WERI-Rb-1 (cell line): ENCODE measurements at regions not wholly inside any gene's neighbourhood (a gene's known extent, or its start where the extent isn't known, plus 50 kb on each side); places are given as distances from the start of the nearest gene placed in this dataset.

Experiments used
- DNase-seq: peaks from one replicate; pipeline ENCODE4 v3.0.0-alpha.2; 2020
- H3K27ac ChIP-seq: fragments of 250-450 bp; sonication (Bioruptor Pico); 2 replicates; pipeline ENCODE4 v1.5.1; 2020; ENCODE audit warnings: mild to moderate bottlenecking, moderate library complexity
- H3K27me3 ChIP-seq: fragments of 250-450 bp; sonication (Bioruptor Pico); 2 replicates; pipeline ENCODE4 v1.5.1; 2021; ENCODE audit warnings: mild to moderate bottlenecking, low read depth, moderate library complexity; ENCODE audit not compliant: insufficient read depth, severe bottlenecking
- H3K36me3 ChIP-seq: fragments of 250-450 bp; sonication (Bioruptor Pico); 2 replicates; pipeline ENCODE4 v1.5.1; 2020; ENCODE audit warnings: mild to moderate bottlenecking, moderate library complexity
- H3K4me3 ChIP-seq: 2 replicates; pipeline ENCODE4 v1.5.1; 2011; ENCODE audit warnings: low read depth, mild to moderate bottlenecking, control low read depth, low read length
- H3K9me3 ChIP-seq: fragments of 250-450 bp; sonication (Bioruptor Pico); 2 replicates; pipeline ENCODE4 v1.5.1; 2021; ENCODE audit warnings: mild to moderate bottlenecking, moderate library complexity; ENCODE audit not compliant: severe bottlenecking
- TF ChIP-seq, protein P1 (sequence below): IDR thresholded peaks from 2 replicates; pipeline ENCODE4 v1.5.1; 2011; ENCODE audit warnings: low read depth, mild to moderate bottlenecking, control low read depth, inconsistent platforms, low read length

DNA sequence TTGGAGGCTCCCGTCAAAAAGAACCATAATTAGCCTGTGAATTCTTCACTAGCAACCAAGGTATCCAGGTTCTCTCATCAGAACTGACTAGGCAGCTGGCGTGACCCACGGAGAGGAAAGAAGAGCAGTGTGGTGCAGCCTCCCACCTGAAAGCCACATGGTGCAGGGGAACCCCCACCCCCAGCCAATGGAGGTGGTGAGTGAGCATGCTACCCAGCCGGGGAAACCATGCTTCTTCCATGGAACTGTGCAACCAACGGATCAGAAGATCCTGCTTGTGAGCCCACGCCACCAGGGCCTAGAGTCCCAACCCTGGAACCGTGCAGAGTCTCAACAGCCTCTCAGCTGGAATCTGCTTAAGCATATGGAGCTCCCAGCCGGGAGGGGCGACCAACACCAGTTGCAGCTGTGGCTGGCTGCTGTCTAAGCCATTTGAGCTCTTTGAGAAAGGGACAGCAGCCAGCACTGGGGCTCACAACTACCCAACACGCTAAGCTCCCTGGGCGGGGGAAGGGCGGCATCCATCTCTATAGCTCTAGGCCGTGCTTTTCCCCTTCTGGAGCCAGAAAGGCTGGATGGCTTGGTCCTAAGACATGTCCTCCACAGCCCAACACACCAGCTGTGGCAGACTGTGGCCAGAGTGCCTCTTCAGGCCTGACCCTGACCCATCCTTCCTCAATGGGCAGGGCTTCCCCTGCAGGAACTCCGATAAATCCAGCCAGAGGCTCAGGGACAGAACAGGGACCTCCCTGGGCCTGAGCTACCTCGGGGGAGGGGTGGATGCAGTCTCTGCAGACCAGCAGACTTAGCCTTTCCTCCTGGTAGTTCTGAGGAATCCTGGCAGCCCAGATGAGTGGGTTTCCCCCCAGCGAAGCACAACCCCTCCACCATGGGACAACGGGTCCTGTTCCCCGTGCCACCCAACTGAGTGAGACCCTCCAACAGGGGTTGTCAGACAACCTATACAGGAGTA lies 151.4 kb upstream of the NXPH2 start:
- DNase-seq: peak; percentile 49
- no peaks in the 10 kb centered on the region for H3K36me3 ChIP-seq
- no peaks in the 10 kb centered on the region for H3K27me3 ChIP-seq
- H3K9me3 ChIP-seq: no peaks in the 10 kb centered on the region
- H3K27ac ChIP-seq: no peak overlapping the region
- no peak overlapping the region for H3K4me3 ChIP-seq
- TF ChIP-seq, protein P1, sequence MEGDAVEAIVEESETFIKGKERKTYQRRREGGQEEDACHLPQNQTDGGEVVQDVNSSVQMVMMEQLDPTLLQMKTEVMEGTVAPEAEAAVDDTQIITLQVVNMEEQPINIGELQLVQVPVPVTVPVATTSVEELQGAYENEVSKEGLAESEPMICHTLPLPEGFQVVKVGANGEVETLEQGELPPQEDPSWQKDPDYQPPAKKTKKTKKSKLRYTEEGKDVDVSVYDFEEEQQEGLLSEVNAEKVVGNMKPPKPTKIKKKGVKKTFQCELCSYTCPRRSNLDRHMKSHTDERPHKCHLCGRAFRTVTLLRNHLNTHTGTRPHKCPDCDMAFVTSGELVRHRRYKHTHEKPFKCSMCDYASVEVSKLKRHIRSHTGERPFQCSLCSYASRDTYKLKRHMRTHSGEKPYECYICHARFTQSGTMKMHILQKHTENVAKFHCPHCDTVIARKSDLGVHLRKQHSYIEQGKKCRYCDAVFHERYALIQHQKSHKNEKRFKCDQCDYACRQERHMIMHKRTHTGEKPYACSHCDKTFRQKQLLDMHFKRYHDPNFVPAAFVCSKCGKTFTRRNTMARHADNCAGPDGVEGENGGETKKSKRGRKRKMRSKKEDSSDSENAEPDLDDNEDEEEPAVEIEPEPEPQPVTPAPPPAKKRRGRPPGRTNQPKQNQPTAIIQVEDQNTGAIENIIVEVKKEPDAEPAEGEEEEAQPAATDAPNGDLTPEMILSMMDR: no peak

DNA sequence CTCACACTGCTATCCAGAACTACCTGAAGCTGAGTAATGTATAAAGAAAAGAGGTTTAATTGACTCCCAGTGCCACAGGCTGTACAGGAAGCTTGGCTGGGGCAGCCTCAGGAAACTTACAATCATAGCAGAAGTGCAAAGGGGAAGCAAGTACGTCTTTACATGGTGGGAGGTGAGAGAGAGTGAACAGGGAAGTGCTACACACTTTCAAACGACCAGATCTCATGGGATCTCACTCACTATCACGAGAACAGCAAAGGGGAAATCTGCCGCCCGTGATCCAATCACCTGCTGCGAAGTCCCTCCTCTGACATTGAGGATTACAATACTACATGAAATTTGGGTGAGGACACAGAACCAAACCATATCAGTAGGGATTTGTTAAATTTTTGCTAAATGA lies 150.4 kb upstream of the NXPH2 start:
- no peak for DNase-seq
- Histone ChIP-seq H3K27me3 (no peaks in the 10 kb centered on the region), H3K9me3 (no peaks in the 10 kb centered on the region), H3K4me3 (no peak overlapping the region), H3K27ac (no peak overlapping the region), H3K36me3 (no peaks in the 10 kb centered on the region)
- TF ChIP-seq, protein P1: no peak

DNA sequence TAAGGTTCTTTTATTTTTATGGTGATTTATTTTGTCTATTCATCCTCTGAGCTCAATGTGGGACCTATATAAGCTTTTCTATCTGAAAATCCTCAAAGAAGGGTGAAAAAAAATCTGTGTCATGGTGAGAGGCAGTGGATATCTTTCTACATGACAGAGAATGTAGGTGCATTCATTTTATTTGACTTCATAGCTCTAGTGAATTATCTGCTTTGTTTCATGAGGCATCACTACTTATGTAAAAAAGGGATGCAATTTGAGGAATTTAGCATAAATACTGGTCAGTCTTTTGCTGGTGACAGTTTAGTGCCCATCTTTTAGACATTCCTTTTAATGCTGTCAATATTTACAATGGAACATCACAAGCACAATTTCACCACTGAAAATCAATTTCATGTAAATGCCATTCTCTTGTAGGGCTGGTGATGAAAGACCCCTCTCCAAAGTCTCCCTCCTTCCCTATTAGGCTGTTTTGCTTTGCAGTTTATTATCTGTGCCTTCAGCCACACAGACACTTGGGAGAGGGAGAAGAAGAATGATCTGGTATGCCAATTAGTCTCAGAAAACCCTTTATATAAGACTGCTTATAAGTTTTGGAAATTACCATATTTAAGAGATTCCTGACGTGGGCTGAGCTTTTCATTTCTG lies 148.3 kb upstream of the NXPH2 start:
- Histone ChIP-seq H3K4me3 (no peak overlapping the region), H3K9me3 (no peaks in the 10 kb centered on the region), H3K36me3 (no peaks in the 10 kb centered on the region), H3K27me3 (no peaks in the 10 kb centered on the region), H3K27ac (no peak overlapping the region)
- TF ChIP-seq, protein P1: no peak
- no peak for DNase-seq

DNA sequence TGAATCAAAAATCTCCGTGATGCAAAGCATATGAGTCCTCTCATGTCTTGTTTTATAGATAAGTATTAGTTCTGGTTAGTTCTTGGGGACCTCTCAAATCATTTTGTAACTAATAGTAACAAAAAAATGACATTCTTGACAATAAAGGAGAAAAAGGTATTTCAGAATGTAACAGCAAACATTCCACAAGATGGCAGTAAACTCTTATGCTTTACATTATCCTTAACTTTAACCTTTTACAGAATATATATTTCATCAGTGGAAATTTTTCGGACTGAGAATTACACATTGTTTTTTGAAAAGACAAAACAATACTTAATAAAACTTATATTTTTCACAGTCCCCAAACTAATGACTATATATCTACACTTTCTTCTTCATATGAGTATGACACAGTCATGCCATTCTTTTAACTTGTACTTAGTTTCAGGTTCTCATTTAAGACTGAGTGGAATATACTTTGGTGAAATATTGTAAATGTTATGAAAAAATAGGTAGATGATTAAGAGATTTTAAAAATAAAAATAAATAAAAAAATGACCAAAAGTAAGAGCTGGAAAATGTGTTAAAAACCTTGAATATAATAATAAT lies 142.9 kb upstream of the NXPH2 start:
- H3K9me3 ChIP-seq: no peaks in the 10 kb centered on the region
- TF ChIP-seq, protein P1: 0 out of 2 replicates have a peak, but pooled peaks have one; percentile 9
- no peak overlapping the region for H3K4me3 ChIP-seq
- no peak overlapping the region for H3K27ac ChIP-seq
- DNase-seq: no peak
- no peaks in the 10 kb centered on the region for H3K36me3 ChIP-seq
- no peaks in the 10 kb centered on the region for H3K27me3 ChIP-seq

DNA sequence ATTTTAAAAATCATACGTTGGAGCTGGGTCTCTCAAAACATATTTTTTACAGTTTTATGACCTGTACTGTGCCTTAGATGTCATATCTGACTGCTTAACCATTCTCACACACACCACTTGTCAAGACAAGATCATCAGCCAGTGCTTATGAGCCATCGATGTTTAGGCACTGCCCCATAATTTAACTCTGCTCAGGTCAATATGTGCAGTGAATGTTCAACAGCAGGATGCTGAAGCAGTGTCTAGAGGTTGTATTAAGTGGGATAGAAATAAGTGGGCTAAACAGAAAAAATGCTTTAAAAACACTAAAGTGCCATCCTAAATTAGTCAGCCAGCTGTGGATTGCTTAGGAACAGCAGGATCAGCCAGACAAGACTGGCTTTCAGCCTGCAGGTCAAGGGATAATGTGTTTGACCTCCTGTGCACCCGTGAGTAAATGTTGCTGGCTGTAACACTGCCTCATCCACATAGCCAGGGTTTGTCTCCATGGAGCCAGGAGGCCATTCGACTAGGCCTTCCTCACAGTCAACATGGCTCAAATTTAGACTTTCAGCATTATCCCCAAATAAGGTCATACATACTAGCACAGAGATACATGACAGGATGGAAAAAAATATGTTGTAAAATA lies 139.0 kb upstream of the NXPH2 start:
- Histone ChIP-seq H3K27ac (no peak overlapping the region), H3K9me3 (no peaks in the 10 kb centered on the region), H3K4me3 (no peak overlapping the region), H3K27me3 (no peaks in the 10 kb centered on the region), H3K36me3 (no peaks in the 10 kb centered on the region)
- TF ChIP-seq, protein P1: no peak
- DNase-seq: no peak
